B cell (primary cell): ENCODE measurements at regions not wholly inside any gene's neighbourhood (a gene's known extent, or its start where the extent isn't known, plus 50 kb on each side); places are given as distances from the start of the nearest gene placed in this dataset.

Source experiments
- ATAC-seq: fragments of 200-7000 bp; cut with Tn5 transposase; one replicate; pipeline ENCODE4 v1.10.0; 2021; ENCODE audit warnings: low read depth, mild to moderate bottlenecking, moderate number of reproducible peaks, moderate library complexity
- CTCF ChIA-PET: fragments of 350-600 bp; sonication (Branson Sonifier 250); formaldehyde crosslinking; loops from one replicate; lab custom pipeline; 2021; ENCODE audit warnings: antibody characterized with exemption, inconsistent platforms; lab: Charles Lee
- POLR2A ChIA-PET: fragments of 350-600 bp; sonication (Branson Sonifier 250); formaldehyde crosslinking; loops from one replicate; lab custom pipeline; 2021; ENCODE audit warnings: antibody characterized with exemption; lab: Charles Lee
- DNase-seq: peaks from one replicate; pipeline ENCODE4 v3.0.0; 2013
- H2AFZ ChIP-seq: 2 replicates; pipeline ENCODE4 v1.6.1; 2012; ENCODE audit warnings: mild to moderate bottlenecking, low read depth, low read length; ENCODE audit not compliant: insufficient read depth, poor library complexity, severe bottlenecking
- H3K27ac ChIP-seq, 2 donors: 1 replicate in 1 of 2; 2 replicates in 1 of 2; pipeline ENCODE4 v1.5.1; 2012 to 2013; ENCODE audit warnings: low read length in 2 of 2, mild to moderate bottlenecking in 2 of 2, moderate library complexity in 1 of 2
- H3K27me3 ChIP-seq, 4 experiments: fragments of 200-600 bp in 1 of 4; sonication (generic) in 1 of 4; replicated peaks in 1 of 4; 1 replicate in 2 of 4; 2 replicates in 2 of 4; pipeline versions ENCODE4 v1.6.1 to v1.7.0; 2013 to 2016; ENCODE audit warnings: low read length in 3 of 4, mild to moderate bottlenecking in 2 of 4, mixed read lengths in 1 of 4, moderate library complexity in 1 of 4; ENCODE audit not compliant: insufficient read depth in 4 of 4, control insufficient read depth in 3 of 4; ENCODE audit errors: control extremely low read depth in 1 of 4
- H3K36me3 ChIP-seq, 2 experiments: replicated peaks in 1 of 2; 1 replicate in 1 of 2; 2 replicates in 1 of 2; pipeline versions ENCODE4 v1.6.1 to v1.7.1; 2013; ENCODE audit warnings: low read length in 1 of 2; ENCODE audit not compliant: insufficient read depth in 2 of 2, control insufficient read depth in 1 of 2; ENCODE audit errors: control extremely low read depth in 1 of 2, extremely low read depth in 1 of 2
- H3K4me1 ChIP-seq, 2 donors: fragments of 200-600 bp in 1 of 2; sonication (generic) in 1 of 2; 1 replicate in 1 of 2; 2 replicates in 1 of 2; pipeline versions ENCODE4 v1.5.1 to v1.6.1; 2013 to 2017; ENCODE audit warnings: low read length in 2 of 2; ENCODE audit not compliant: control insufficient read depth in 2 of 2, insufficient read depth in 2 of 2
- H3K4me2 ChIP-seq: replicated peaks from 2 replicates; pipeline ENCODE3; 2012; ENCODE audit warnings: mild to moderate bottlenecking, low read depth, low read length; ENCODE audit not compliant: poor library complexity, severe bottlenecking
- H3K4me3 ChIP-seq, 5 experiments: fragments of 200-600 bp in 1 of 5; sonication (generic) in 1 of 5; 1 replicate in 3 of 5; 2 replicates in 2 of 5; pipeline versions ENCODE4 v1.5.1 to v1.7.0; 2011 to 2016; ENCODE audit warnings: low read length in 4 of 5, mild to moderate bottlenecking in 4 of 5, low read depth in 2 of 5, control low read depth in 1 of 5, moderate library complexity in 1 of 5; ENCODE audit not compliant: insufficient read depth in 1 of 5; ENCODE audit errors: control extremely low read depth in 1 of 5, extremely low read depth in 1 of 5
- H3K79me2 ChIP-seq: fragments of 200-600 bp; sonication (generic); one replicate; pipeline ENCODE4 v1.6.0; 2016; ENCODE audit warnings: low read length; ENCODE audit not compliant: control insufficient read depth, insufficient read depth
- H3K9ac ChIP-seq: fragments of 200-600 bp; sonication (generic); 2 replicates; pipeline ENCODE4 v1.6.1; 2017; ENCODE audit warnings: mild to moderate bottlenecking, low read length, moderate library complexity
- H3K9me3 ChIP-seq, 3 donors: one replicate each; pipeline versions ENCODE4 v1.6.1 to v1.7.1; 2013; ENCODE audit warnings: low read length in 2 of 3; ENCODE audit not compliant: control insufficient read depth in 2 of 3, insufficient read depth in 1 of 3; ENCODE audit errors: control extremely low read depth in 1 of 3
- H4K20me1 ChIP-seq: 2 replicates; pipeline ENCODE4 v1.6.0; 2012; ENCODE audit warnings: mild to moderate bottlenecking, low read length; ENCODE audit not compliant: insufficient read depth, control insufficient read depth, poor library complexity, severe bottlenecking
- H3K27ac Mint-ChIP-seq: one replicate; pipeline ENCODE4 v1.8.0; 2021; ENCODE audit warnings: mixed read lengths
- H3K27me3 Mint-ChIP-seq: one replicate; pipeline ENCODE4 v1.8.0; 2021; ENCODE audit warnings: mixed read lengths
- H3K4me1 Mint-ChIP-seq: one replicate; pipeline ENCODE4 v1.8.0; 2021; ENCODE audit warnings: mixed read lengths
- H3K4me3 Mint-ChIP-seq: one replicate; pipeline ENCODE4 v1.8.0; 2021; ENCODE audit warnings: mixed read lengths
- H3K9me3 Mint-ChIP-seq: one replicate; pipeline ENCODE4 v1.8.0; 2022; ENCODE audit warnings: mixed read lengths; ENCODE audit not compliant: insufficient read depth
- CTCF ChIP-seq: fragments of 200-600 bp; IDR thresholded peaks from one replicate; pipeline ENCODE4 v1.8.0; 2022; ENCODE audit warnings: antibody characterized with exemption, mild to moderate bottlenecking
- EZH2 ChIP-seq: IDR thresholded peaks from 2 replicates; pipeline ENCODE4 v1.6.1; 2012; ENCODE audit warnings: borderline replicate concordance, low read depth, mild to moderate bottlenecking, moderate library complexity, low read length; ENCODE audit not compliant: insufficient read depth, poor library complexity, severe bottlenecking
- WGBS: methylation state at CpG from one replicate; pipeline ENCODE4 v1.1.5; 2013; ENCODE audit warnings: missing lambda C conversion rate; ENCODE audit not compliant: insufficient coverage; 5-methylcytosine and 5-hydroxymethylcytosine counted together
- intact Hi-C: fragments of 100-400 bp; cut with micrococcal nuclease; formaldehyde crosslinking; loops from one replicate; pipeline ENCODE4 v1.10.0; 2022

GRCh38 chr5:74030821-74031220 is 404.8 kb downstream of the ARHGEF28 start:
- 92% methylated on average over 2 of the region's 5 CpGs for WGBS
- intact Hi-C loops: no loop called here
- Histone ChIP-seq H3K4me2 (no peak overlapping the region), H3K9ac (no peak overlapping the region), H3K9me3 (no peaks in the 10 kb centered on the region), H3K27ac (no peak overlapping the region), H2AFZ (no peak overlapping the region), H3K79me2 (no peaks in the 10 kb centered on the region), H4K20me1 (no peaks in the 10 kb centered on the region), H3K27me3 (peaks cover 0 to 3% (median 0%) of the 10 kb centered on the region in 4 experiments), H3K4me3 (no peak overlapping the region), H3K4me1 (no peaks in the 10 kb centered on the region), H3K36me3 (no peaks in the 10 kb centered on the region)
- ChIA-PET POLR2A (no interaction called here), CTCF (no interaction called here)
- Mint-ChIP-seq H3K4me1 (no peaks in the 10 kb centered on the region), H3K9me3 (no peaks in the 10 kb centered on the region), H3K4me3 (no peak overlapping the region), H3K27me3 (peaks cover 25% of the 10 kb centered on the region), H3K27ac (no peak overlapping the region)
- no peak for TF ChIP-seq EZH2
- TF ChIP-seq CTCF: no peak
- no peak for DNase-seq
- ATAC-seq: no peak

GRCh38 chr5:74030371-74030770 is 404.4 kb downstream of the ARHGEF28 start:
- Mint-ChIP-seq H3K4me3 (no peak overlapping the region), H3K27me3 (peaks cover 25% of the 10 kb centered on the region), H3K4me1 (no peaks in the 10 kb centered on the region), H3K27ac (no peak overlapping the region), H3K9me3 (no peaks in the 10 kb centered on the region)
- Histone ChIP-seq H4K20me1 (no peaks in the 10 kb centered on the region), H3K4me2 (no peak overlapping the region), H2AFZ (no peak overlapping the region), H3K36me3 (no peaks in the 10 kb centered on the region), H3K4me3 (no peak overlapping the region), H3K4me1 (no peaks in the 10 kb centered on the region), H3K27me3 (peaks cover 0 to 3% (median 0%) of the 10 kb centered on the region in 4 experiments), H3K9ac (no peak overlapping the region), H3K27ac (no peak overlapping the region), H3K9me3 (no peaks in the 10 kb centered on the region), H3K79me2 (no peaks in the 10 kb centered on the region)
- DNase-seq (no peak), ATAC-seq (no peak)
- intact Hi-C loops: no loop called here
- TF ChIP-seq EZH2 (no peak), CTCF (no peak)
- CTCF ChIA-PET: no interaction called here
- POLR2A ChIA-PET: no interaction called here
- no CpG with 5 or more reads among the region's 4 CpGs for WGBS
